SK-N-SH treated with all-trans-retinoic acid at 6 μM for 48 hours (cell line): ENCODE measurements at regions not wholly inside any gene's neighbourhood (a gene's known extent, or its start where the extent isn't known, plus 50 kb on each side); places are given as distances from the start of the nearest gene placed in this dataset.

Experiments used
- SNAI2 ChIP-seq: fragments of 250-450 bp; sonication (Bioruptor Pico); IDR thresholded peaks from 2 replicates; pipeline ENCODE4 v1.5.0; 2020; ENCODE audit warnings: mild to moderate bottlenecking, moderate library complexity
- TF ChIP-seq, protein P1 (sequence below): fragments of 250-450 bp; sonication (Bioruptor Pico); IDR thresholded peaks from 2 replicates; pipeline ENCODE4 v1.5.1; 2020; ENCODE audit warnings: low read depth, mild to moderate bottlenecking, moderate library complexity

- TF ChIP-seq SNAI2 (CRISPR knock-in tag), result no peak
- TF ChIP-seq, protein P1, sequence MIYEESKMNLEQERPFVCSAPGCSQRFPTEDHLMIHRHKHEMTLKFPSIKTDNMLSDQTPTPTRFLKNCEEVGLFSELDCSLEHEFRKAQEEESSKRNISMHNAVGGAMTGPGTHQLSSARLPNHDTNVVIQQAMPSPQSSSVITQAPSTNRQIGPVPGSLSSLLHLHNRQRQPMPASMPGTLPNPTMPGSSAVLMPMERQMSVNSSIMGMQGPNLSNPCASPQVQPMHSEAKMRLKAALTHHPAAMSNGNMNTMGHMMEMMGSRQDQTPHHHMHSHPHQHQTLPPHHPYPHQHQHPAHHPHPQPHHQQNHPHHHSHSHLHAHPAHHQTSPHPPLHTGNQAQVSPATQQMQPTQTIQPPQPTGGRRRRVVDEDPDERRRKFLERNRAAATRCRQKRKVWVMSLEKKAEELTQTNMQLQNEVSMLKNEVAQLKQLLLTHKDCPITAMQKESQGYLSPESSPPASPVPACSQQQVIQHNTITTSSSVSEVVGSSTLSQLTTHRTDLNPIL (CRISPR knock-in tag), result no peak
Measured at GRCh38 chr3:162385387-162385786, 888.8 kb downstream of the OTOL1 start.
